HG02973 (cell line): ENCODE measurements at regions not wholly inside any gene's neighbourhood (a gene's known extent, or its start where the extent isn't known, plus 50 kb on each side); places are given as distances from the start of the nearest gene placed in this dataset.
A peak's percentile ranks its signal among the peaks of the same experiment; 100 is the strongest.
"Not testable (repeated sequence)": the region's sequence is repeated elsewhere in the genome, so short reads cannot be mapped to it uniquely, and the experiment has no call there.

Experiments used
- ATAC-seq: cut with Tn5 transposase; IDR thresholded peaks from one replicate; pipeline ENCODE4 v1.9.1; 2021; ENCODE audit warnings: moderate library complexity; ENCODE audit not compliant: unreplicated experiment

GRCh38 chr3:30480587-30480986 lies 125.8 kb upstream of the TGFBR2 start:
- ATAC-seq, result no peak

GRCh38 chr3:30481241-30481640 lies 125.2 kb upstream of the TGFBR2 start:
- no peak for ATAC-seq

- ATAC-seq, result not testable (repeated sequence)
These were observed 122.2 kb upstream of the TGFBR2 start for GRCh38 chr3:30484229-30484628.

GRCh38 chr3:30486368-30486767 lies 120.0 kb upstream of the TGFBR2 start:
- no peak for ATAC-seq

- ATAC-seq, result no peak
These were observed 118.2 kb upstream of the TGFBR2 start for GRCh38 chr3:30488070-30488756.

- ATAC-seq, result no peak
These were observed 113.8 kb upstream of the TGFBR2 start for GRCh38 chr3:30492322-30493192.

- ATAC-seq, result no peak
These were observed 112.5 kb upstream of the TGFBR2 start for GRCh38 chr3:30493911-30494311.

GRCh38 chr3:30495172-30496065 lies 111.0 kb upstream of the TGFBR2 start:
- ATAC-seq, result no peak

- no peak for ATAC-seq
These were observed 110.1 kb upstream of the TGFBR2 start for GRCh38 chr3:30496066-30496966.

GRCh38 chr3:30498587-30498967 lies 107.8 kb upstream of the TGFBR2 start:
- ATAC-seq, result no peak

GRCh38 chr3:30500666-30501399 lies 105.6 kb upstream of the TGFBR2 start:
- ATAC-seq, result peak; percentile 95

- ATAC-seq, result no peak
These were observed 104.9 kb upstream of the TGFBR2 start for GRCh38 chr3:30501526-30501925.

GRCh38 chr3:30502051-30502741 lies 104.2 kb upstream of the TGFBR2 start:
- ATAC-seq, result no peak

- peak; percentile 52 for ATAC-seq
These were observed 103.7 kb upstream of the TGFBR2 start for GRCh38 chr3:30502742-30503073.

GRCh38 chr3:30503446-30503845 lies 103.0 kb upstream of the TGFBR2 start:
- ATAC-seq, result no peak

GRCh38 chr3:30504939-30505338 lies 101.5 kb upstream of the TGFBR2 start:
- no peak for ATAC-seq

GRCh38 chr3:30505866-30506520 lies 100.4 kb upstream of the TGFBR2 start:
- no peak for ATAC-seq

- no peak for ATAC-seq
These were observed 98.1 kb upstream of the TGFBR2 start for GRCh38 chr3:30508339-30508738.

GRCh38 chr3:30510596-30510995 lies 95.8 kb upstream of the TGFBR2 start:
- ATAC-seq, result no peak
